ENCODE measurements at regions not wholly inside any gene's neighbourhood (a gene's known extent, or its start where the extent isn't known, plus 50 kb on each side); places are given as distances from the start of the nearest gene placed in this dataset.
"Not testable (repeated sequence)": the region's sequence is repeated elsewhere in the genome, so short reads cannot be mapped to it uniquely, and the experiment has no call there.

GRCh38 chr2:106257830-106258229, 63.7 kb upstream of the UXS1 start:
- no peak for DNase-seq (ENCODE audit: low read depth)

GRCh38 chr2:106257135-106257534, 63.0 kb upstream of the UXS1 start:
- DNase-seq (ENCODE audit: low read depth), result no peak

GRCh38 chr2:106249157-106249828, 55.2 kb upstream of the UXS1 start:
- not testable (repeated sequence) for DNase-seq (ENCODE audit: low read depth)

- DNase-seq (ENCODE audit: low read depth), result not testable (repeated sequence)
These were observed 54.5 kb upstream of the UXS1 start for GRCh38 chr2:106248548-106249151.
